Ascending aorta (tissue), 2 donors: ENCODE measurements at regions not wholly inside any gene's neighbourhood (a gene's known extent, or its start where the extent isn't known, plus 50 kb on each side); places are given as distances from the start of the nearest gene placed in this dataset.

ENCODE experiments used
- DNase-seq, 2 donors: peaks; one replicate each; pipeline ENCODE4 v3.0.0-alpha.2; 2019; ENCODE audit warnings: low spot score in 2 of 2
- H3K27ac ChIP-seq, 2 donors: fragments of 200-600 bp; sonication (generic); one replicate each; pipeline ENCODE4 v1.5.1; 2016 to 2017; ENCODE audit warnings: mild to moderate bottlenecking in 1 of 2
- H3K27me3 ChIP-seq: fragments of 200-600 bp; sonication (generic); one replicate; pipeline ENCODE4 v1.5.1; 2017
- H3K36me3 ChIP-seq, 2 donors: fragments of 200-600 bp; sonication (generic); one replicate each; pipeline ENCODE4 v1.5.1; 2016
- H3K4me1 ChIP-seq, 2 donors: fragments of 200-600 bp; sonication (generic); one replicate each; pipeline ENCODE4 v1.5.1; 2016 to 2017; ENCODE audit warnings: mild to moderate bottlenecking in 1 of 2
- H3K4me3 ChIP-seq, 2 donors: fragments of 200-600 bp; sonication (generic); one replicate each; pipeline ENCODE4 v1.5.1; 2016 to 2017; ENCODE audit warnings: mild to moderate bottlenecking in 1 of 2
- H3K9me3 ChIP-seq, 2 donors: fragments of 200-600 bp; sonication (generic); one replicate each; pipeline ENCODE4 v1.5.1; 2016
- intact Hi-C: fragments of 100-400 bp; cut with DNase I; formaldehyde crosslinking; loops from one replicate; pipeline ENCODE4 v1.15.1; 2023
- TF ChIP-seq, protein P1 (sequence below), 3 experiments: fragments of 200-600 bp in 2 of 3; fragments of 450-650 bp in 1 of 3; sonication (generic) in 2 of 3; IDR thresholded peaks; one replicate each; pipeline ENCODE4 v1.5.1; 2016 to 2019; ENCODE audit warnings: antibody characterized with exemption in 3 of 3, mild to moderate bottlenecking in 1 of 3, moderate library complexity in 1 of 3

DNA sequence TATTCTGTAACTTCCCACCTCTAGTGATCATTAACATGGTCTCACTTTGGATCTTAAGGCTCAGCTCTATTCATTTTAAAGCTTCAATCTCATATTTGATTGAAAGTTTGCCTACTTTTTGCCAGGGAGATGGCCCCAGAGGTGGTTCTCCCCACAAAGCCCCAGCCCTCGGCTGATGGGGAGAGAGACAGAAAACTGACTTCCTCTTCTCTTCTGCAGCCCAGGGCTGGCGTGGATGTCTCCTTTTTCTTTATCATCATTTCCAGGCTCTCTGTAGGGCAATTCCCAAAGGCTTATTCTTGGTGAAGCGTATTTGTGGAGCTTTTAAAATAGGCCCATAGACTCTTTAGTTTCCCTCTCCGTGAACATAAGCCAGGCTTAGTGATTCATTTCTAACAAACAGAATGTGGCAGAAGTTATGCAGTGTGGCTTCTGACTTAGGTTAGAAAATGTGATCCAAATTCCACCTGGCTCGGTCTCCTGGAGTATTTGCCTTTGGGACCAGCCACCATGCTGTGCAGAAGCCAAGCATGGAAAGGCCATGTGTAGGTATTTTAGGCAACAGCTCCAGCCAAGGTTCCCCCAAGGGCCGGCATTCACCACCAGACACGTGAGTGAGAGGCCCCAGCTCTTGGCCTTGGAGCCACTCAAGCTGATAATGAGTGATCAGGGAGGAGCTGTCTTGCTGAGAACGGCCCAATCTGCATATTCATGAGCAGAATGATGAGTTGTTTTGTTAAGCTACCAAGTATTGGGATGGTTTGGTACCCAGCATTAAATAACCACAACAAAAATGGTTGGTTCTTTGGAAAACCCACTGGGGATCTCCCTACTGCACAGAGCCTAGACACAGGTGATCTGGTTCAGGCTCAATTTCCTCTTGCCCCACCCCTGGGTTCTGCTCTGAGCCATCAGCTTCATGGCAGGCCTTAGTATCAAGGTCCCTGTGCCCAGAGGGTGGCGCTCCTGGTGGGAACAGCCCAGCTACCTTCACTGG is 353.2 kb upstream of the PROK2 start:
- DNase-seq = no peak
- Histone ChIP-seq H3K4me3 (no peak overlapping the region), H3K27ac (peak overlapping the region; percentile 58 to 66), H3K36me3 (no peaks in the 10 kb centered on the region), H3K9me3 (no peaks in the 10 kb centered on the region), H3K27me3 (no peaks in the 10 kb centered on the region), H3K4me1 (peaks cover 0 to 4% of the 10 kb centered on the region in 2 donors)
- TF ChIP-seq, protein P1, sequence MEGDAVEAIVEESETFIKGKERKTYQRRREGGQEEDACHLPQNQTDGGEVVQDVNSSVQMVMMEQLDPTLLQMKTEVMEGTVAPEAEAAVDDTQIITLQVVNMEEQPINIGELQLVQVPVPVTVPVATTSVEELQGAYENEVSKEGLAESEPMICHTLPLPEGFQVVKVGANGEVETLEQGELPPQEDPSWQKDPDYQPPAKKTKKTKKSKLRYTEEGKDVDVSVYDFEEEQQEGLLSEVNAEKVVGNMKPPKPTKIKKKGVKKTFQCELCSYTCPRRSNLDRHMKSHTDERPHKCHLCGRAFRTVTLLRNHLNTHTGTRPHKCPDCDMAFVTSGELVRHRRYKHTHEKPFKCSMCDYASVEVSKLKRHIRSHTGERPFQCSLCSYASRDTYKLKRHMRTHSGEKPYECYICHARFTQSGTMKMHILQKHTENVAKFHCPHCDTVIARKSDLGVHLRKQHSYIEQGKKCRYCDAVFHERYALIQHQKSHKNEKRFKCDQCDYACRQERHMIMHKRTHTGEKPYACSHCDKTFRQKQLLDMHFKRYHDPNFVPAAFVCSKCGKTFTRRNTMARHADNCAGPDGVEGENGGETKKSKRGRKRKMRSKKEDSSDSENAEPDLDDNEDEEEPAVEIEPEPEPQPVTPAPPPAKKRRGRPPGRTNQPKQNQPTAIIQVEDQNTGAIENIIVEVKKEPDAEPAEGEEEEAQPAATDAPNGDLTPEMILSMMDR (IDR thresholded peaks at IDR 0.05) = no peak
- intact Hi-C loops = no loop called here

DNA sequence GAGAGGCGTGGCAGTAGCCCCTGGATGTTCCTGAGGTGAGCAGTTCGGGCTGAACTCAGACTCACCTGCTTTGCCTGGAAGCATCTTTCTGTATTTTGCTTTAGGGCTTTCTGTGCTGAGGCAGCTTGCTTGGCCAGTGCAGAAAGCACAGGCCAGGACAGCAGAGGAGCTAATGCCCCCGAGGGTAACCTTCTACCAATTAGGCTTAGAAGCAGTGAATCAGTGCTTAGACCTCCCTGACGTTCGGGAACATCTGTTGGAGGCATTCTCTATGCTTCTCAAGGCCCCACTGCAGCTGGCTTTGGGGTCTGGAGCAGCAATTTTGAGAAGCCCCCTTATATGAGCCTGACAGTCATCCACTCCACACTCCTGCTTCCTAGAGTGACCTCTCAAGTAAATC is 350.7 kb upstream of the PROK2 start:
- TF ChIP-seq, protein P1 (IDR thresholded peaks at IDR 0.05) = no peak
- DNase-seq = no peak
- Histone ChIP-seq H3K27me3 (no peaks in the 10 kb centered on the region), H3K4me1 (no peaks in the 10 kb centered on the region), H3K9me3 (no peaks in the 10 kb centered on the region), H3K27ac (no peak overlapping the region), H3K4me3 (no peak overlapping the region), H3K36me3 (no peaks in the 10 kb centered on the region)
- intact Hi-C loops = no loop called here

DNA sequence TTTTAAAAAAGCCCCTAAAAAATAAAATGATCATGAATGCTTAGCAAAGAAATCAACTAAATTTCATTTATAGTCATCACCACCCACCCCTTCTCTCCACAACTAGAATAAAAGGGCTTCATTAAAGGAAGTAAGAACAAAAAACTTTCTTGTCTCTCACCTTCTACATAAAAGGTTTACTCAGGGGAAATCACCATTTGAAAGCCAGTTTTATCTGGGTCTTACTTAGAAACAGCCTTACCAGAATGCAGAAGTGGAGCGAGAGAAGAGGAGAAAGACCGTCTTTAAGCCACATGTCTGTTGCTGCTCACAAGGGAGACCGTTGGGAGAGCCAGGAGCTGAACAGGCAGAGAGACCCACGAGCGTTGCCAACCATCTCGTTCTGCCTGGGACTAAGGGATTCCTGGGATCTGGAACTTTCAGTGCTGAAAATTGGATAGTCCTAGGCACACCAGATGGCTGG is 350.1 kb upstream of the PROK2 start:
- DNase-seq = no peak
- Histone ChIP-seq H3K9me3 (no peaks in the 10 kb centered on the region), H3K36me3 (no peaks in the 10 kb centered on the region), H3K4me3 (no peak overlapping the region), H3K27me3 (no peaks in the 10 kb centered on the region), H3K27ac (no peak overlapping the region), H3K4me1 (peaks cover 0 to under 1% of the 10 kb centered on the region in 2 donors)
- TF ChIP-seq, protein P1 (IDR thresholded peaks at IDR 0.05) = no peak
- intact Hi-C loops = no loop called here

DNA sequence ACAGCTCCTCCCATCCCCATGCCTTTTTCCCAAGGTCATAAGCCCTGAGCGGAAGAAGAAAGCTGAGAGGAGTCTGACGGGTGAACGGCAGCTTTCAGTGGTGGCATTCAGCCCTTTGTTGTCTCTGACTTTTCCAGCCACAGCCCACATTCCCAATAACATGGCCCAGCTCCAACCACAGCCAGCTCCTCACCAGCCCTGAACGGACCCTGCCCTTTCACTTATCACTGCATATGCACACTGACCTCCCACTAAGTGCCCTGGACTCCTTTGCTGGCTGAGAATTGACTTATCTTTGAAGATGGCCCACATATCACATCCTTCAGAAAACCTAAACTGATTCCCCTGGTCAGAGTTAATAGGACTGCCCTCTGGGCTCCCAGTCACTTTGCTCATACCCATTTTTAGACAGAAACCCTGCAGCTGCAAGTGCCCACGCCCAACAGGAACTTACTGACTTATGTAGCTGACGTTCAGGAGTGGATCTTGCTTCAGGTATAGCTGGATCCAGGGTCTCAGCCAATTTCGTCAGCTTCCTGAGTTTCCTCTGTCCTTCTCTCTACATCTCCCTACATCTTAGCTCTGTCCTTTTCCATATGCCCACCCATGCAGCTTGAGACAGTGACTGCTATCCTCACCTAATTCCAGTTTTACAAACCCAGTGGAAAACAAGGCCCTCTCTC is 348.5 kb upstream of the PROK2 start:
- H3K4me1 ChIP-seq = peaks cover 7 to 12% of the 10 kb centered on the region in 2 donors
- no peak overlapping the region for H3K4me3 ChIP-seq
- no peak for DNase-seq
- intact Hi-C loops = no loop called here
- no peaks in the 10 kb centered on the region for H3K36me3 ChIP-seq
- no peaks in the 10 kb centered on the region for H3K9me3 ChIP-seq
- H3K27ac ChIP-seq = no peak overlapping the region
- TF ChIP-seq, protein P1 (IDR thresholded peaks at IDR 0.05) = no peak
- no peaks in the 10 kb centered on the region for H3K27me3 ChIP-seq

DNA sequence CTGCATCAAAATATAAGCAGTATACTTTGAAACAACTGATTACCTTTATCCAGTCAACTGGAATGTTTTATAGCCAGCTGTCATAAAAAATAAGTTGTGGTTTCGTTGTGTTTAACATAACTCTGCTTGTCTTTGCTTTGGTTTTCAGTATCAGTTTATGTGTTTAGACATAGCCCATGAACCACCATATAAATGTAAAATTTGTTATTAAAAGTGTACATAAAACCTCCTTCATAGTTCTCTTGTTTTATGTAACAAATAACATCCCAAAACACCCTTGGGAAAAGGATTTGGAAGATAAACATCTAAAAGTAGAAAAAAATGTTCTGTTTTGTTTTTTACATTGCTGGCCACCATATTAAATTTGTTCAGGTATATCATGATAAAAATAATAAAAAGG is 347.0 kb upstream of the PROK2 start:
- Histone ChIP-seq H3K36me3 (no peaks in the 10 kb centered on the region), H3K4me1 (peaks cover 14 to 15% of the 10 kb centered on the region in 2 donors), H3K9me3 (no peaks in the 10 kb centered on the region), H3K27me3 (no peaks in the 10 kb centered on the region), H3K27ac (no peak overlapping the region), H3K4me3 (no peak overlapping the region)
- intact Hi-C loops = no loop called here
- TF ChIP-seq, protein P1 (IDR thresholded peaks at IDR 0.05) = no peak
- DNase-seq = no peak
